HepG2 (cell line): ENCODE measurements at regions not wholly inside any gene's neighbourhood (a gene's known extent, or its start where the extent isn't known, plus 50 kb on each side); places are given as distances from the start of the nearest gene placed in this dataset.

Experiments used
- ATAC-seq: fragments of 200-7000 bp; cut with Tn5 transposase; 3 replicates; pipeline ENCODE4 v1.9.1; 2020; ENCODE audit warnings: mild to moderate bottlenecking, moderate library complexity
- BruUV-seq: library from RNA; stranded (reverse); fragments of 400-500 nt; replicated peaks from 2 replicates; lab custom pipeline; 2021; lab: Mats Ljungman, UMichigan
- CTCF ChIA-PET: fragments of 300-600 bp; formaldehyde crosslinking; extraction: SDS; loops from one replicate; lab custom pipeline; 2021; ENCODE audit warnings: low total read pairs, inconsistent platforms, low intra/inter-chr PET ratio; lab: Yijun Ruan, JAX
- POLR2A ChIA-PET: fragments of 350-600 bp; sonication (Branson Sonifier 250); formaldehyde crosslinking; loops from one replicate; lab custom pipeline; 2020; ENCODE audit warnings: antibody characterized with exemption, inconsistent platforms; lab: Yijun Ruan, JAX
- DNase-seq: peaks from one replicate; pipeline ENCODE4 v3.0.0-alpha.2; 2015; ENCODE audit warnings: low spot score
- FAIRE-seq: peaks from 3 replicates; lab custom pipeline; 2011; peaks lifted over from hg19 to GRCh38; lab: Jason Lieb, UNC
- H2AFZ ChIP-seq: one replicate; pipeline ENCODE4 v1.6.1; 2011; ENCODE audit warnings: low read length, inconsistent platforms
- H3K27ac ChIP-seq: fragments of 300-600 bp; 3 replicates; pipeline ENCODE4 v1.8.0; 2011; ENCODE audit warnings: mixed run types, mild to moderate bottlenecking, mixed read lengths, low read length, inconsistent platforms; ENCODE audit not compliant: insufficient read depth; ENCODE audit errors: extremely low read length
- H3K27me3 ChIP-seq, 2 experiments: fragments of 200-600 bp in 1 of 2; 2 replicates in 1 of 2; 3 replicates in 1 of 2; pipeline versions ENCODE4 v1.6.0 to v1.8.0; 2011; ENCODE audit warnings: low read length in 2 of 2, mild to moderate bottlenecking in 2 of 2, moderate library complexity in 2 of 2, inconsistent platforms in 1 of 2; ENCODE audit not compliant: insufficient read depth in 2 of 2, control insufficient read depth in 1 of 2
- H3K36me3 ChIP-seq, 2 experiments: fragments of 200-600 bp in 1 of 2; replicated peaks in 1 of 2; 2 replicates in 1 of 2; 3 replicates in 1 of 2; pipeline versions ENCODE4 v1.5.1 to v1.8.0; 2011; ENCODE audit warnings: low read length in 2 of 2, inconsistent platforms in 1 of 2; ENCODE audit not compliant: insufficient read depth in 2 of 2, control insufficient read depth in 1 of 2
- H3K4me1 ChIP-seq: 2 replicates; pipeline ENCODE4 v1.5.1; 2012; ENCODE audit warnings: low read length, inconsistent platforms; ENCODE audit not compliant: insufficient read depth
- H3K4me2 ChIP-seq: 2 replicates; pipeline ENCODE4 v1.6.0; 2011; ENCODE audit warnings: low read depth, low read length, inconsistent platforms
- H3K4me3 ChIP-seq, 3 experiments: fragments of 200-600 bp in 1 of 3; sonication (generic), shearing (Covaris generic) in 1 of 3; replicated peaks in 1 of 3; 2 replicates each; pipeline ENCODE4 v1.5.1; 2011 to 2016; ENCODE audit warnings: low read length in 3 of 3, inconsistent platforms in 2 of 3, low read depth in 2 of 3, mild to moderate bottlenecking in 2 of 3, control low read depth in 1 of 3, mixed read lengths in 1 of 3; ENCODE audit not compliant: insufficient read depth in 1 of 3
- H3K79me2 ChIP-seq: one replicate; pipeline ENCODE4 v1.6.1; 2011; ENCODE audit warnings: low read length, inconsistent platforms; ENCODE audit not compliant: insufficient read depth
- H3K9ac ChIP-seq: 2 replicates; pipeline ENCODE4 v1.6.0; 2011; ENCODE audit warnings: mild to moderate bottlenecking, low read depth, low read length, inconsistent platforms; ENCODE audit not compliant: insufficient read depth
- H3K9me3 ChIP-seq: 2 replicates; pipeline ENCODE4 v1.5.1; 2012; ENCODE audit warnings: mild to moderate bottlenecking, low read length
- H4K20me1 ChIP-seq: 2 replicates; pipeline ENCODE4 v1.6.0; 2011; ENCODE audit warnings: inconsistent platforms, mild to moderate bottlenecking, low read length, moderate library complexity; ENCODE audit not compliant: insufficient read depth
- BRF2 ChIP-seq: sonication (generic); formaldehyde crosslinking; IDR thresholded peaks from 2 replicates; pipeline ENCODE4 v1.8.1; 2022; ENCODE audit warnings: mild to moderate bottlenecking, missing genetic modification reagents
- HOXA3 ChIP-seq: sonication (generic); formaldehyde crosslinking; IDR thresholded peaks from 2 replicates; pipeline ENCODE4 v1.5.0; 2020; ENCODE audit warnings: missing genetic modification reagents
- MAFF ChIP-seq: IDR thresholded peaks from 2 replicates; pipeline ENCODE4 v1.6.1; 2011; ENCODE audit warnings: low read depth, low read length, improper control_type of control experiment
- MAFK ChIP-seq, 2 experiments: IDR thresholded peaks in 1 of 2; conservative IDR thresholded peaks in 1 of 2; 2 replicates each; pipeline ENCODE4 v1.6.1; 2011; ENCODE audit warnings: improper control_type of control experiment in 2 of 2, low read length in 2 of 2
- NR2C2 ChIP-seq: sonication (generic); formaldehyde crosslinking; IDR thresholded peaks from 2 replicates; pipeline ENCODE4 v1.4.0; 2020; ENCODE audit warnings: missing genetic modification reagents, mild to moderate bottlenecking, moderate library complexity, borderline replicate concordance
- SAFB2 ChIP-seq: sonication (generic); formaldehyde crosslinking; IDR thresholded peaks from 2 replicates; pipeline ENCODE4 v1.5.1; 2020; ENCODE audit warnings: missing genetic modification reagents, low read depth, mild to moderate bottlenecking, borderline replicate concordance
- SAP130 ChIP-seq: IDR thresholded peaks from 2 replicates; pipeline ENCODE4 v1.6.1; 2016; ENCODE audit warnings: low read depth
- SOX6 ChIP-seq, 2 experiments: fragments of 450-650 bp in 1 of 2; sonication (generic) in 1 of 2; formaldehyde crosslinking in 1 of 2; IDR thresholded peaks; 2 replicates each; pipeline versions ENCODE4 v1.4.0 to v1.6.1; 2017 to 2020; ENCODE audit warnings: antibody characterized with exemption in 1 of 2, mild to moderate bottlenecking in 1 of 2, missing genetic modification reagents in 1 of 2
- SP4 ChIP-seq: sonication (generic); formaldehyde crosslinking; IDR thresholded peaks from 2 replicates; pipeline ENCODE4 v1.8.1; 2023; ENCODE audit warnings: mild to moderate bottlenecking, missing genetic modification reagents
- ZNF569 ChIP-seq: sonication (generic); formaldehyde crosslinking; IDR thresholded peaks from 2 replicates; pipeline ENCODE4 v1.5.0; 2020; ENCODE audit warnings: mild to moderate bottlenecking, missing genetic modification reagents, moderate library complexity, borderline replicate concordance
- in situ Hi-C: cut with HindIII; loops from 2 replicates; pipeline ENCODE4 v1.10.0; 2017; ENCODE audit warnings: low pct_unique_long_range_greater_than_20kb; ENCODE audit not compliant: extremely low pct_ligation_motif_present
- intact Hi-C: fragments of 100-400 bp; cut with micrococcal nuclease; formaldehyde crosslinking; loops from one replicate; pipeline ENCODE4 v1.10.0; 2022; ENCODE audit not compliant: unreplicated experiment

GRCh38 chr10:35992107-35992506, 350.0 kb upstream of the FZD8 start:
- no TSS peak for BruUV-seq
- no peaks in the 10 kb centered on the region for H4K20me1 ChIP-seq
- H3K36me3 ChIP-seq: no peaks in the 10 kb centered on the region
- H3K79me2 ChIP-seq: no peaks in the 10 kb centered on the region
- H3K27me3 ChIP-seq: no peaks in the 10 kb centered on the region; a peak in 1 of 5 replicates
- no peak overlapping the region for H2AFZ ChIP-seq
- H3K27ac ChIP-seq: no peak overlapping the region
- DNase-seq: no peak
- ATAC-seq: no peak
- intact Hi-C loops (no loop called here), in situ Hi-C loops (no loop called here)
- no peaks in the 10 kb centered on the region for H3K4me1 ChIP-seq
- no peaks in the 10 kb centered on the region for H3K9me3 ChIP-seq
- CTCF ChIA-PET: no interaction called here
- TF ChIP-seq ZNF569: no peak
- TF ChIP-seq NR2C2: no peak
- no peak for TF ChIP-seq BRF2 (CRISPR knock-in tag)
- no peak for TF ChIP-seq SAP130 (CRISPR knock-in tag)
- TF ChIP-seq SP4 (CRISPR knock-in tag): no peak
- no peak for TF ChIP-seq SOX6 (IDR thresholded peaks at IDR 0.05)
- no peak for TF ChIP-seq SOX6 (CRISPR knock-in tag; IDR thresholded peaks at IDR 0.05)
- TF ChIP-seq HOXA3 (CRISPR knock-in tag): no peak
- TF ChIP-seq MAFF: 0 out of 2 replicates have a peak, but pooled peaks have one; percentile 28
- TF ChIP-seq MAFK (conservative IDR thresholded peaks at IDR 0.05 in 1 of 2, IDR thresholded peaks at IDR 0.05 in 1 of 2; ENCODE audit: low read length in 2 of 2): peak in 1 of 2 experiments; percentile 37; a peak in 2 of 4 replicates
- TF ChIP-seq SAFB2 (CRISPR knock-in tag): no peak
- H3K4me3 ChIP-seq: no peak overlapping the region
- FAIRE-seq: no peak
- POLR2A ChIA-PET: no interaction called here
- H3K9ac ChIP-seq: no peak overlapping the region
- H3K4me2 ChIP-seq: no peak overlapping the region
